DMS114 treated with DMSO at 0.1 percent for 48 hours (cell line): ENCODE measurements at regions not wholly inside any gene's neighbourhood (a gene's known extent, or its start where the extent isn't known, plus 50 kb on each side); places are given as distances from the start of the nearest gene placed in this dataset.
"Not testable (repeated sequence)": the region's sequence is repeated elsewhere in the genome, so short reads cannot be mapped to it uniquely, and the experiment has no call there.

Source experiments
- DNase-seq: peaks from one replicate; lab custom pipeline; 2025; ENCODE audit not compliant: unreplicated experiment; lab: John Stamatoyannopoulos, UW

DNA sequence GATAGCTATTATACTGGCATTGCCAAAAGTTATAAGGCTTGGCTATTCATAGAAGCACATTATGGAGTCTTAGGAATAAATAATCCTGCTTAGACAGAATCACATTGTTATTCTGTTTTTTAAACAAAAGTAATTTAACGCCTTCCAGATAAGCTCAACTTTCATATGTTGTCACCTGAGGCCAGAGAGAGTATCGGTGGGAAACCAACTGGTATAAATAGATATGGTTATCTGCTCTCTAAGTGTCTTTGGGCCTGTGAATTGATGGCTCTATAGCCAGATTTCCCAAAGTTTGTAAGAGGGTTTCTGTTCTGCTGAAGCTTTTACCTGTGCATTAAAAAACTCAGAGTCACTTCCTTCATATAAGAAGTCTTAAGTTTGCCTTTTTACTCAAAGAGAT lies 1449.4 kb downstream of the CDH11 start:
- DNase-seq: no peak

- DNase-seq: no peak
Measured at GRCh38 chr16:63663155-63663554, 1458.7 kb downstream of the CDH11 start.

DNA sequence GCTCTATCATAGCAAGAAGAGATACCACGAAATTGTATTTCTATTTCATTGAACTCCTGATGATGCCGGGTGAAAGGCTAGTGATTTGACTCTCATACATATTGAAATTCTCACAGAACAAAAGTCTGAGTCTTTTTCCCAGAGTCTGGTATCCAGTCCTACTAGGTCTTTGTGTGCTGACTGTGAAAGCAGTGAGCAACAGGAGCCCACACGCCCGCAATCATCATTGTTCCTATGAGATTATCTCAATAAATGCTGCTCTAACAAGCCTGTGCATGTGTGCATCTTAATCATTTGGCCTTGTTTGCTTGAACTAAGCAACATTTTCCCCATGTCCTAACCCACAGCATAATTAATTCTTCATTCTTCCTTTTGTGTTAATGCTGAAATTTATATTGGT lies 1466.0 kb downstream of the CDH11 start:
- DNase-seq: no peak

- no peak for DNase-seq
Measured at GRCh38 chr16:63653044-63653839, 1468.6 kb downstream of the CDH11 start.

GRCh38 chr16:63652091-63652490 lies 1469.8 kb downstream of the CDH11 start:
- DNase-seq: no peak

GRCh38 chr16:63650550-63650949 lies 1471.3 kb downstream of the CDH11 start:
- no peak for DNase-seq

- DNase-seq: not testable (repeated sequence)
Measured at GRCh38 chr16:63633706-63634445, 1488.0 kb downstream of the CDH11 start.

DNA sequence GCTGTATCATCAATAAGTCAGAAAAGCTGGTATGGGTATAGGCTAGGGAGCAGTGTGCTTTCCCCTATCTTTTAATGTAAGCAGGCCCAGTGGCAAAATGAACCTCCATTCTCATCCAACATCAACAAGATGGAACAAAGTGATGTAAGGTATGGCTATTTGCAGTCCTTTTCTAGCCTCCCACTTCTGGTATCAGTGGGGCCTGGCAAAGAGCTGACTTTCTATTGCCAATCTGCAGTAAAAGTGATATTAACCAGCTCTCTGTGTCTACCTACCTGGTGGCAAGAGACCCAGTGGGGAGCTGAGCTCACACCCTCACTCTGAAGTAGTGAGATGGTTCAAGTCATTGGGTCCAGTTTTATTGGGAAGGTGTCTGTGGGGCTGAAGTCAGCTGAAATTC lies 1492.6 kb downstream of the CDH11 start:
- no peak for DNase-seq

DNA sequence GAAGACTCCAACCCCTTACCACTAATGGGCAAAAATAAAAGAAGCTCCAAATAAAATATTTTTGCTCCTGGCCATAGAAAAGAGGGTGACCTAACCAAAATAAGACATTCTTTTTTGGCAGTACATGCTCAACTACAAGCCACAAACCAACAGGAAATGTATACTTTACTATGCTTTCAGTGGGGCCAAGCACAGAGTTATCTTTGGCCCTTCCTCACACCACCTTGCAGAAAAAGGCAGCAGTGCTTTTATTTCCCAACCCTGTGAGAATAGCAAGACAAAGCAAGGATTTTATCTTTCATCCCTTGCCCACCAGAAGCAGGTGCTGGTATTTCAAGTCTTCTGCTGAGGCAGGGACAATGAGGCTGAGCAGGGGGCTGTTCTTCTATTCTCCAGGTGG lies 1493.1 kb downstream of the CDH11 start:
- DNase-seq: no peak

- DNase-seq: no peak
Measured at GRCh38 chr16:63625126-63625525, 1496.7 kb downstream of the CDH11 start.

DNA sequence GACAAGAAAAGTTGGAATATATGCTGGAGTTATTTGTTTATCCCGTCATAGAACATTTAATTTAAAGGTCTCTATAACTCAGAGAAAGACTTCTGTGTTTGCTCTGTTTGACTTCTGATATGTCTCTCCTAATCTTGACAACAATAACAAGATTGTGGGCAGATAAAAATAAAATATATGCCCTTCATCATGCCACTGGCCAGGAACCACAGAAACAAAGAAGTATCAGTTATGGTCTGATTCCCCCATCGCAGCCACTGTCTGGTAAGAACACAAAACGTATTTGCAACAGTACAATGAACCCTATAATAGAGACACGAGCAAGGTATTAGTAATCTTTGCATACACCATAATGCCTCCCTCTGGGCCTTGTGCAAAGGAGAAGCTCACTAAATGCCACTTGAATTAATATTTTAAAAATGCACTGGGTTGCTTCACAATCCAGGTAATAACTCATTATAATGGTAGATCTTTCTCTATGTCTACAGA lies 1498.3 kb downstream of the CDH11 start:
- no peak for DNase-seq

GRCh38 chr16:63618896-63619485 lies 1502.9 kb downstream of the CDH11 start:
- DNase-seq: no peak

DNA sequence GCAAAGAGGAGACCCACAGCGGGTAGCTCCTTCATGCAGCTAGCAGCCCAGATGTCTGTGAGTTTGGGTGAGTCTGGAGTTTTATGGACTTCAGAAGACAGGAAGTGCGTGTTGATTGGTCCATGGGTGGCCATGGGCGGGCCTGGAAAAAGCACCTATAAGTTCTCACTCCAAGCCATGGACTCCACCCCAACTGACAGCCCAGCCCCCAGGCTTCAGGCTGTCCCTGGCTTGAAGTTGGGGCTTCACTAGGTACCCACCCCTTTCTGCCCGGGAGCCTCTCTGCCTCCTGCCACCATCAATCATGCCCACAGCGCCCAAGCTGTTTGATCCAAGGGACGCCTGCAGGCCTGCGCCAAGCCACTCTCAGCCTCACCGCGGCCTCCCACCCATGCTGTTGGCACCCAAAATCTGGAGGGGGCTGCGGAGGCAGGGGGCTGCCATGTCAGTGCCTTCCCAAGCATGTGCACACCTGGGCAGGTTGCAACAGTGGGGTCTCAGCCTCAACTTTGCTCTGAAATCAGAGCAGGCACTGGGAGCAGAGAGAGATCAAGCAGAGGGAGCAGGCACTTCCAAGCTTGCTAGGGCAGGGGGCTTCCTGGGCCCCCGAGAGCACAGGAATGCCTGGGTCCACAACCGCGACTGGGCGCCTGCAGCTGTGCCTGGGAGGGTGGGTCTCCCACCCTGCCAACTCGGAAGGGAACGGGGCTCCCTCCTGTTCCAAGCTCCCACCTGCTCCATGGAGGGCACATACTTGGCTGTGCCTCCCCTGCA lies 1503.7 kb downstream of the CDH11 start:
- DNase-seq: no peak

- no peak for DNase-seq
Measured at GRCh38 chr16:63617047-63617989, 1504.5 kb downstream of the CDH11 start.

- no peak for DNase-seq
Measured at GRCh38 chr16:63614429-63614828, 1507.4 kb downstream of the CDH11 start.

- no peak for DNase-seq
Measured at GRCh38 chr16:63613701-63614100, 1508.2 kb downstream of the CDH11 start.

DNA sequence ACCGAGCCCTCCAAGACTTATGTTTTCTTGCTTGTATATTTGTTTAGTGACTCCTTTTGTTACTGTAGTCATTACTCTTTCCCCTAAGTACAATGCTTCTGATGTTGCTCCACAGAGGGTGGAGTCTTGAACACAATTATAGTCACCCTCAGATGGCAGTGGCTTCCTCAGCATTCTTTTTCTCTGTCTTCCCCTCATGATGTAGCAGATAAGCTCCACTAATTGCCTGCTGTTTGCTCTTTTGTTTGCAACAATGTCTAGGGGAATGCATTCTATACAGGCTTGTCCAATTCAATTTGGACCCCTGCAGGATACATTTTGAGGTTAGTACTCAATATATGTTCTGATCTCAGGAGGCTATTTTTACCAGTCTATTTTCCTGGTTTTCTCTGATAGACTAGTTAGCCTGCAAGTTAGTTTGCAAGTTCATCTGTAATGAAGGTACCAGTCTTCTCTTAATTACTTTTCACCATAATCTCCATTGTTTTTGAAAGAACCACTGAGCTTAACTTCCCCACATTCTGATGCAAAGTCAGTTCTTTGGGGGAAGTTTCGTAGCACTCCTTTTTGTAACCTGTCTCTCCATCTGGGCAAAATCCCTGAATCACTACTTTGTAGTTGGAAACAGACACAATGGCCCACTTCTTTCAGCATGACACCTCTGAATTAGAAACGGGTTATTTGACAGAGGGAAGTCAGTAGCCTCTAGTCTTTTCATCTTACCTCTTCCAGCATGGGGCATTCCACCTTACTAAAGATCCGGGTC lies 1509.2 kb downstream of the CDH11 start:
- DNase-seq: no peak

DNA sequence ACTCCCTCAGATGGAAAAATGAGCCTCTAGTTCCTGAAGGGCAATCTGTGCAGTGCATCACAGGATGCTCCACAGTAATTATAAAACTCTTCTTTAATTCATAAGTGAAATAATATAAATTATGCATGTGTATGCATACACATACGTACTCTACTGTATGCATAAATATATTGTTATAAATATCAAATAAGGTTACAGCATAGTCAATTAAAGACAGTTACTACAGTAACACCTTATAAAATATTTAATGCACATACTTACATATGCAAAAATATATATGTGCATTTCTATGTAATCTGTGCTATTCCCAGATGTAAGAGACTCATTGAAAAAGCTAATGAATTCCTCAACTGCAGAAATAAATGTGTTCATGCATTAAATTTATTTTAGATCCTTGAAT lies 1515.1 kb downstream of the CDH11 start:
- no peak for DNase-seq

GRCh38 chr16:63602206-63602927 lies 1519.5 kb downstream of the CDH11 start:
- DNase-seq: no peak
